GM21515 (cell line): ENCODE measurements at regions not wholly inside any gene's neighbourhood (a gene's known extent, or its start where the extent isn't known, plus 50 kb on each side); places are given as distances from the start of the nearest gene placed in this dataset.
"Not testable (repeated sequence)": the region's sequence is repeated elsewhere in the genome, so short reads cannot be mapped to it uniquely, and the experiment has no call there.

Experiments
- ATAC-seq: cut with Tn5 transposase; IDR thresholded peaks from one replicate; pipeline ENCODE4 v1.9.1; 2021; ENCODE audit not compliant: unreplicated experiment

GRCh38 chr10:109426987-109427386 lies 496.3 kb downstream of the XPNPEP1 start:
- no peak for ATAC-seq

GRCh38 chr10:109418795-109419194 lies 504.5 kb downstream of the XPNPEP1 start:
- no peak for ATAC-seq

DNA sequence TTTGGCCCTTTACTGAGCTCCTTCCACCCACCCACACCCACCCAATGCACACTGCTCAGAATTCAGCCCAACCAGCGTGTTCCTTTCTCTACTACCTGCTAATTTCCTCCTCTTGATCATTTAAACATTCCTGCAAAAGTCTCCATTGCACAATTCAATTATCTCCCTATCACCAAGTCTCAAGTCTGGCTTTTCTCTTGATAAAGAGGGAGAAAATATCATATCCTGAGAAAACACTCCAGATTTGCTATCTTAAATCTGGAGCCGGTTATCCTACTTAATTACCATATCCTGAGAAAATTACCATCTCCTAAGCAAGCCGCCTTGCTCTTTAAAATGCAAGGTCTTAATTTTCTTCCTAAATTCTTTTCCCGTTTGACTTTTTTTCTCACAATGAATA lies 505.5 kb downstream of the XPNPEP1 start:
- ATAC-seq, result no peak

DNA sequence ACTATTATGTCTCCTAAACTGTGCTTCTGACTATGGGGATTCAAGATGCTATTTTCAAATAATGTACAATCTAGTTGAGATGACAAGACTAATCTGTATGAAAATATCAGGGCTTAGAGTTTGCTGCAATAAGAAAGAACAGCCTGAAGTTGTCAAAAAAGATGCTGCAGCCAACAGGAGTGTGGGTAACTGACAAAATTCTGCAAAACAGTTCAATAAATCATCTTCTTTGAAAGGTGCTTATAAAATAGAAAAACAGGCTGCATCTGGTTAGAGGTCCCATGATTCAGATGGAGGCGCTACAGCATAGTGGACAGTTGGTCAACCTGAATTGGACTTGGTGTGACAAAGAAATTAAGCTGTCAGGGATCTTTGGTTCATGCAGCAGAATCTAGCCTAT lies 511.0 kb downstream of the XPNPEP1 start:
- ATAC-seq, result no peak

GRCh38 chr10:109411917-109412316 lies 511.4 kb downstream of the XPNPEP1 start:
- ATAC-seq, result no peak

GRCh38 chr10:109405338-109405737 lies 518.0 kb downstream of the XPNPEP1 start:
- ATAC-seq, result no peak

GRCh38 chr10:109403551-109403950 lies 519.8 kb downstream of the XPNPEP1 start:
- no peak for ATAC-seq

DNA sequence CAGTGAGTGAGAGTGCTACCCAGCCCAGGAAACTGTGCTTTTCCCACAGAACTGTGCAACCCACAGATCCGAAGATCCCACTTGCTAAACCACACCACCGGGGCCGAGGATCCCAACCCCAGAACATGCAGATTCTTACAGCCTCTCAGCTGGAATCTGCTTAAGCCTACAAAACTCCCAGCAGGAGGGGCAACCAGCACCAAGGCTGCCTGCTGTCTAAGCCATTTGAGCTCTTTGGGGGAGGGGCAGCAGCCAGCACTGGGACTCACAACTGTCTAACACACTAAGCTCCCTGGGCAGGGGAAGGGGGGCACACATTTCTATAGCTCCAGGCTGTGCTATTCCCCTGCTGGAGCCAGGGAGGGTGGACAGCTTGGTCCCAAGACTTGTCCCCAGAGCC lies 529.9 kb downstream of the XPNPEP1 start:
- no peak for ATAC-seq

DNA sequence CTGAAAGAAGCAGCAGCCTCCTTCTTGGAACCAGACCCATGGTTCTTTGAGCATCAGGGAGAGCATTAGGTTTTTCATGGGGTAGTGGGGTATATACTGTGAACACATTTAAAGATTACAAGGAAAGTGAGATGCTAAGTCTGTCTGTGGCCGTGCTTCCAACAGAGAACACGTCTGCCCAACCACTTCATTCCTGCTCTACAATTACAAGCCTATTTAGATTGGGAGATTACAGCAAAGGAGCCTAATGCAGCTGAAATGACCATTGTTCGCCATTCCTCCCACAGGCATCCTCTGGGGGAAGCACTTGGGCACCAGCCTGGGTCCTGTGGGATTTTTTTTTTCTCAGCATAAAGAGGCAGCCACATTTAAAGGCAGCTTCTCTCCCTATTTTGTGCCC lies 536.4 kb downstream of the XPNPEP1 start:
- ATAC-seq, result no peak

DNA sequence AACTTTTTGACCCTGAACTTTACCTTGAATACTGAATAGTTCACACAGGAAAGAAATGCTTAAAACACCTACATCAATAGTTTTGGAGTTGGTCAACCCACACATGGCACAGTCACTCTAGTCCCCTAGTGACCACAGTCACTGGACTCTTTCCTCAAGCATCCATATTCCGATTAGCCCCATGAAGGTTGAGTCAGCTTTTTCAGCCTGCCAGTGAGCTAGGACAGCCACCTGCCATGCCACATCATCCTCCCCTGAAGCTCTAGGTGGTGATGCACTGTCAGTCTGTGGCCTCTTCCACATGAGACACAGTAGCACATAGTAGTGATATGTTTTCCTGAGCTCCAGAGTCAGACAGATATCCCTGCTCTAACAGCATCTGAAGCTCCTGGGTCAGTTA lies 537.2 kb downstream of the XPNPEP1 start:
- ATAC-seq, result no peak

DNA sequence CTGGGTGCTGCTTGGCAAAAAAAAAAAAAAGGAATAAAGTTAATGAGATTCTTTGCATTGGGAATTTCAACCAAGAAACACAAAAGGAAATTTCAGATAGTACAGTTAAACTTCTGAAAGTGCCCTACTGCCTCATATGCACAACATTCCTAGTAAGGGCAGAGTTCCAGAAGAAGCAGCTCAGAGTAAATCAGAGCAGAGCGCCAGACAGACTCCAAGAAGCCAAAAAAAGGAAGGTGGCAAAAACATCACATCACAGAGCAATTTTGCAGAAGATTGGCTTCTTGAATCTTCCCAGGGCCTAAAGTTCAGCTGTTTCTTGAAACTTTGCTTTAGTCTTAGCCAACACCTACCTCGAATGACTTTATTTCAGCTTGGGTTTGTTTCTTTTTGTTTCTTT lies 544.1 kb downstream of the XPNPEP1 start:
- ATAC-seq, result no peak

GRCh38 chr10:109374215-109374614 lies 549.1 kb downstream of the XPNPEP1 start:
- ATAC-seq, result no peak

DNA sequence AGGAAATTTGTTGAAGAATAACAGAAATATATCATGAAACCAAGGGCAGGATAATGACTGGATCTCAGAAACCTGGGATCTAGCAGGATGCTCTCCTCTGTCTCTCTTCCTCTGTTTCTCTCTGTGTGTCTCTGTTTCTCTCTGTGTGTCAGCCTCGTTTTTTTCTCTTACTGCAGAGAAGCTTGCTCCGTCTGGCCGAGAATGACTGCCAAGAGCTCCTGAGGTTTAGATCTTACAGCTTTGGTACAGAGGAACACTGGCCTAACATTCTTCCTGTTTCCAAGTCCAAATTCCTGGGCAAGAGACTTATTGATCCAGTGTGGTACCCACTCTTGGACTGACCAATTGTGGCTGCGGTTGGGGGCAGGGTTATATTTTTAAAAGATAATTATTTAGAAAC lies 564.0 kb downstream of the XPNPEP1 start:
- no peak for ATAC-seq

GRCh38 chr10:109358325-109358724 lies 565.0 kb downstream of the XPNPEP1 start:
- ATAC-seq, result no peak

DNA sequence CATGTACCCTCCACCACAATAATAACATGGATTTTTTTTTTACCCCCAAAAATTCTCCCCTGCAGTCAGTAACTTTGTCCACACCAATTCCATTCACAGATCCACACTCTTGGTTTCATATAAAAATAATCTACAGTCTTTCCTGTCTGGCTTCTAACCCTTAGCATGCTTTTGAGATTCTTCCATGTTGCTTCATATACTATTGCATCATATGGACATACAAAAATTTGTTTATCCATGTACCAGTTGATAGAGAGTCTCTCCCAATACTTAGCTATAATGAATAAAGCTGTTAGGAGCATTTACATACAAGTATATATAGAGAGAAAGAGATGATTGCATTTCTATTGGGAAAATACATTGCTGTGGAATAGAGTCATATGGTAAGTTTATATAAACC lies 575.0 kb downstream of the XPNPEP1 start:
- no peak for ATAC-seq

- ATAC-seq, result no peak
These were observed 580.0 kb downstream of the XPNPEP1 start for GRCh38 chr10:109343293-109343692.

- no peak for ATAC-seq
These were observed 581.3 kb downstream of the XPNPEP1 start for GRCh38 chr10:109341986-109342385.

DNA sequence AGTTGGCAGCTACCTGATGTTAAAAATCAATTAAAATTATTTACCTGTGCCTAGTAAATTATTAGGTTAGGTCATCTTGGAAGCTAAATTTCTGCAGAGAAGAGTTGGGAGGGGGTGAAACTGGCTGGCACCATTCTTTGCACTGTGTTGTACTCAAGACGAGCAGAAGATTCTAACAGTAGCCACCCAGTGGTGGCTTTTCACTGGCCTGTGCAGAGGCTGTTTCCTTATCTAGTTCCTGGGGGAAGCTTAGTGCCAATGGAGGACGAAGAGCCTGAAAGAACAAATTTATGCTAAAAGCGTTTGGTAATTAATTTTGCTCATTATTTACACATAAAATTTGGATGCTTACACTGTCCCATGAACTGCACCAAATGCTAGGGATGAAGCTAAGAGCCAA lies 595.3 kb downstream of the XPNPEP1 start:
- no peak for ATAC-seq

DNA sequence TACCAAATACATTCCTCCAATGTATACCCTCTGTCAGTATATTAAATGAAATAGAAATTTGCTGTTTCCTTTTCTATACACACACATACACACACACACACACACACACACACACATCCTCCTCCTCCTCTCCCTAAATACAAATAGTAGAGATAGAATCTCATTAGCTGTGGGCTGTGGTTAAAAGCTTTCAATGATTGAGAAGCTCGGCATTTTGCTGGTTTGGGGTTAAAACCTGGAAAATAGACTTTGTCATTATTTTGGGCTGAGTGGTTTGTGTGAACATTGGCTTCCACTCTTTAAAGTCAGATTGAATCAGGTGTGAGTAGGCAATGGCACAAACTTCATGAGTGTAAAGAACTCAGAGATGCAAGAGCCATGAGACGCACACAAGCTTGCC lies 596.0 kb downstream of the XPNPEP1 start:
- ATAC-seq, result no peak

- ATAC-seq, result no peak
These were observed 598.6 kb downstream of the XPNPEP1 start for GRCh38 chr10:109324721-109325120.

GRCh38 chr10:109317746-109318366 lies 605.5 kb downstream of the XPNPEP1 start:
- ATAC-seq, result no peak

- ATAC-seq, result not testable (repeated sequence)
These were observed 609.3 kb downstream of the XPNPEP1 start for GRCh38 chr10:109314016-109314415.

DNA sequence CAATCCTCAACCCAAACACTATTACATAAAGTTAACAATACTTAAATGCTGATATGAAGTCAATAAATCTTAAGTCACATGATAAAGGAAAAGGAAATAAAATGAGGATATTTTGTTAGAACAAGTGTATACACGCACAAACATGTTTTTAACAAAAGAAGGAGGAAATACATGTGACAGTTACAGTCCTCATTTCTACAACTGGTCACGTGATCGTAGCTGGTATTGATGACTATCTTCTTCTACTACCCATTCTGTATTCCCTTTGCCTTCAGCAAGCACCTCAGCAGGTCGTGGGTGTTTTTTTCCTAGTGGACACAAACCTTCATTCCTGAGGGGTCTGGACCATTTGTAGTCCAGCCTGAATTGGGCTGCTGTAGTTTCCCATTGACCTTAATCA lies 610.8 kb downstream of the XPNPEP1 start:
- ATAC-seq, result not testable (repeated sequence)
